ENCODE measurements at regions not wholly inside any gene's neighbourhood (a gene's known extent, or its start where the extent isn't known, plus 50 kb on each side); places are given as distances from the start of the nearest gene placed in this dataset.

DNA sequence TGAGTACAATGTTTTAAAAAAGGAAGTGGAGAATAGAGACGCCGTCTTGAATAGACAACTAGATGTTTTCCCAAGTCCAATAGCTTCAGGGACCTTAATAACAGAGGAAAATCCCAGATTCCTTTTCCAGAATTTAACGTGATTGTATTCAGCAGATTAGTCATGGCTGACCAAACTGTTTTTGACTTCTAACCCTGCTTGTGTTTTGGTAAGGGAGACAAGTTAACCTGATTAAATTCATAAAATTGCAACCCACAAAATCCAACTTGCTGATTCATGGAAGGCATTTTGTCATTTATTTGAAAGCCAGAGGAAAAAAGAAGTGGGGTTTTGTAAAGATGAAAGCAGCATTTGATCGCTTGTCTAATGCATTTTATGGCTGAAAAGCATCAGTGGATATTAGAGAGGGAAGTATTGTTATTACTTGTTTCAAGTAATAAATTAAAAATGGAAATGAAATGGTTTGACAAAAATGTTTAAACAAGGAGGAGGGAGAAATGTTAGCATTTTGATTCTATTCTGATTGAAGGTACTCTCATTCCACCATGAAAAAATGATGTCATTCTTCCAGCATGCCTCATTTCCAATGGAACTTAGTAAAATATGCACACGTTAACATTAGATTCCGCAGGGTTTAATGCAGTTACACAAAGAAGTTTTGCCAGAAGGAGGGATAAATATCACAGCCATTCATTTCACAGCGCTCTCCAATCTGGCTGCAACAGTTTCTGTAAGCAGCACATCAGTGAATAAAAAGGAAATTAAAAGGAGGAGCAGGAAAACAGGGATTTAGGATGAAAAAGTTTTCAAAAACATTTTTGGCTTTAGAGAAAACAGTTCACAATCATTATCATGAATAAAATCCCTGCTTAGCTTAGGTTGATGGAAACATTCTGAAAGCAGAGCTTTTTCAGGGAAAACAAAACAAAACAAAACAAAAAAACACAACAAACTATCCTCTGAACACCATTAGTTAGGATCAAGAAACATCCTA lies 314.7 kb downstream of the PRR16 start:
- TF ChIP-seq EP300 (IDR thresholded peaks at IDR 0.05), result no peak
- TF ChIP-seq POLR2AphosphoS5 (IDR thresholded peaks at IDR 0.05), result no peak
- TF ChIP-seq, protein P1, sequence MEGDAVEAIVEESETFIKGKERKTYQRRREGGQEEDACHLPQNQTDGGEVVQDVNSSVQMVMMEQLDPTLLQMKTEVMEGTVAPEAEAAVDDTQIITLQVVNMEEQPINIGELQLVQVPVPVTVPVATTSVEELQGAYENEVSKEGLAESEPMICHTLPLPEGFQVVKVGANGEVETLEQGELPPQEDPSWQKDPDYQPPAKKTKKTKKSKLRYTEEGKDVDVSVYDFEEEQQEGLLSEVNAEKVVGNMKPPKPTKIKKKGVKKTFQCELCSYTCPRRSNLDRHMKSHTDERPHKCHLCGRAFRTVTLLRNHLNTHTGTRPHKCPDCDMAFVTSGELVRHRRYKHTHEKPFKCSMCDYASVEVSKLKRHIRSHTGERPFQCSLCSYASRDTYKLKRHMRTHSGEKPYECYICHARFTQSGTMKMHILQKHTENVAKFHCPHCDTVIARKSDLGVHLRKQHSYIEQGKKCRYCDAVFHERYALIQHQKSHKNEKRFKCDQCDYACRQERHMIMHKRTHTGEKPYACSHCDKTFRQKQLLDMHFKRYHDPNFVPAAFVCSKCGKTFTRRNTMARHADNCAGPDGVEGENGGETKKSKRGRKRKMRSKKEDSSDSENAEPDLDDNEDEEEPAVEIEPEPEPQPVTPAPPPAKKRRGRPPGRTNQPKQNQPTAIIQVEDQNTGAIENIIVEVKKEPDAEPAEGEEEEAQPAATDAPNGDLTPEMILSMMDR (IDR thresholded peaks at IDR 0.05), result no peak
- TF ChIP-seq POLR2A (IDR thresholded peaks at IDR 0.05), result no peak
- no peaks in the 10 kb centered on the region for H3K4me1 ChIP-seq
- no peak overlapping the region for H3K4me3 ChIP-seq
- WGBS, 5 donors, result 53 to 69% (median 60%) methylated on average over 7 of the region's 7 CpGs
- H3K9me3 ChIP-seq, result no peaks in the 10 kb centered on the region
- peak in 1 of 2 donors; percentile 9 for DNase-seq
- no peak overlapping the region for H3K27ac ChIP-seq
- intact Hi-C loops (cut with DNase I; ENCODE audit: low total_unique reads), result no loop called here
- H3K27me3 ChIP-seq, result no peaks in the 10 kb centered on the region
- H3K36me3 ChIP-seq, result no peaks in the 10 kb centered on the region

DNA sequence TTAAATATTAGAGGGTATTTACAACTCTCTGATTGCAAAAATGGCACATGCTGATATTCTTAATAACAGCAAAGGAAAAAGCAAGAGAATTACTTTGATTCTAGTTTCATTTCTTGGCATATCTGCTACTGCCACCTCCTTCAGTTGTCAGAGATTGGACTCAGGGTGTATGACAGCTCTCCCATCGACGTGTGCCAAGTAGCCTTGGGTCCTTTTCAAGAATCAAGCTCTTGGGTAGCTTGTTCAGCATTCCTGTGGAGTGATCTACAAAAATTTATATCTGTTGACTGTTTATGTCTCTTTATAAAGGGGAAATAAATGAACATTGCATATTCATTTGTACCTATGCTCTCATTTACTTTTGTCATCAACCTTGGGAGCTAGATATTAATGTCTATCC lies 315.6 kb downstream of the PRR16 start:
- 33 to 63% (median 37%) methylated on average over 2 of the region's 2 CpGs for WGBS, 5 donors
- H3K36me3 ChIP-seq, result no peaks in the 10 kb centered on the region
- DNase-seq, result no peak
- no peak overlapping the region for H3K27ac ChIP-seq
- no peak overlapping the region for H3K4me3 ChIP-seq
- H3K4me1 ChIP-seq, result no peaks in the 10 kb centered on the region
- TF ChIP-seq POLR2AphosphoS5 (IDR thresholded peaks at IDR 0.05), result no peak
- TF ChIP-seq, protein P1 (IDR thresholded peaks at IDR 0.05), result no peak
- TF ChIP-seq POLR2A (IDR thresholded peaks at IDR 0.05), result no peak
- no peak for TF ChIP-seq EP300 (IDR thresholded peaks at IDR 0.05)
- intact Hi-C loops (cut with DNase I; ENCODE audit: low total_unique reads), result no loop called here
- no peaks in the 10 kb centered on the region for H3K27me3 ChIP-seq
- H3K9me3 ChIP-seq, result no peaks in the 10 kb centered on the region

DNA sequence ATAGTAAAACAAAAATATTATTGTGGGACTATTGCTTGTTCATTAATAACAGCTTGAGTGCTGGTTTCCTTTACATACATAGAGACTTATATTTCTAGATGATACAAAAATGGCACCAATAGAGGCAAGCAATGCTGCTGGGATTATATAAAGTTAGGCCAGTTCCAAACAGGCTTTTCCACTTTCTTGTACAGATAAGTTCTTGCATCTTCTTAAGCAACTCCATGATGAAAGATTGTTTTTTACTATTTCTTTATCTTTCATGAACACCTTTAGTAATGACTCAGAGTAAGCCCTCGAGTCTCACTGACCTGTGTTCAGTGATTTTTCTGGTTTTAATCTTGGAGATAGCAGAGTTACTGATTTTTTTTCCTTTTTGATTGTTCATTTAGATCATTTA lies 324.4 kb downstream of the PRR16 start:
- Histone ChIP-seq H3K4me1 (no peaks in the 10 kb centered on the region), H3K36me3 (no peaks in the 10 kb centered on the region), H3K9me3 (no peaks in the 10 kb centered on the region), H3K27me3 (no peaks in the 10 kb centered on the region), H3K27ac (no peak overlapping the region), H3K4me3 (no peak overlapping the region)
- DNase-seq, result no peak
- 17 to 31% (median 27%) methylated on average over 1 of the region's 1 CpG for WGBS, 5 donors
- intact Hi-C loops (cut with DNase I; ENCODE audit: low total_unique reads), result no loop called here
- TF ChIP-seq EP300 (IDR thresholded peaks at IDR 0.05) (no peak), POLR2A (IDR thresholded peaks at IDR 0.05) (no peak), POLR2AphosphoS5 (IDR thresholded peaks at IDR 0.05) (no peak)
- TF ChIP-seq, protein P1 (IDR thresholded peaks at IDR 0.05), result no peak

DNA sequence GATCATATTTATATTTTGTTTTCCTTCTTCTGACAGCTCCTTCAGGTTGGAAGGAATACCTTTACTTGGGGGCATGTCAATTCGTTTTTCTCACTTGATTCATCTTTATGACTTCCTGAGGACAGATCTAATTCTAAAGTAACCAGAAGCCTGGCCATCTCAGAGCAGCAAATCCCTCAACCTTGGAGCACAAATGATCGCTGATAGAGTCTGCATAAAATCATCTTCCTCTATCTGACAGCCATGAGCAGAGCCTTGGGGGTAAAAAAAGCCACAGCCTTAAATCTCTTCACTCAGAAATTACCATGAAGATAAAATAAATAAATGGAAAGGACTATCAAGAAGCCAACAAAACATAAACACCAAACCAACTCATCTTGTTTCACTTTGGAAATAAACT lies 325.8 kb downstream of the PRR16 start:
- H3K27me3 ChIP-seq, result no peaks in the 10 kb centered on the region
- TF ChIP-seq POLR2AphosphoS5 (IDR thresholded peaks at IDR 0.05) (no peak), EP300 (IDR thresholded peaks at IDR 0.05) (no peak), POLR2A (IDR thresholded peaks at IDR 0.05) (no peak)
- TF ChIP-seq, protein P1 (IDR thresholded peaks at IDR 0.05), result no peak
- H3K9me3 ChIP-seq, result no peaks in the 10 kb centered on the region
- WGBS, 5 donors, result 27 to 38% (median 33%) methylated on average over 2 of the region's 2 CpGs
- no peak for DNase-seq
- no peaks in the 10 kb centered on the region for H3K4me1 ChIP-seq
- no peaks in the 10 kb centered on the region for H3K36me3 ChIP-seq
- intact Hi-C loops (cut with DNase I; ENCODE audit: low total_unique reads), result no loop called here
- H3K27ac ChIP-seq, result no peak overlapping the region
- no peak overlapping the region for H3K4me3 ChIP-seq
